ENCODE measurements at regions not wholly inside any gene's neighbourhood (a gene's known extent, or its start where the extent isn't known, plus 50 kb on each side); places are given as distances from the start of the nearest gene placed in this dataset. TPM values are rescaled to one million over a fixed set of nuclear protein-coding genes. Genes with fewer than 3 reads are reported as not detected.

- Histone ChIP-seq H3K36me3 (ENCODE audit: insufficient read depth, low read length) (no peaks in the 10 kb centered on the region), H3K9me2 (ENCODE audit: insufficient read depth, low read length) (no peaks in the 10 kb centered on the region), H3K4me1 (ENCODE audit: insufficient read depth, low read length, poor library complexity, severe bottlenecking) (peaks cover 7% of the 10 kb centered on the region), H4K20me1 (ENCODE audit: insufficient read depth, low read length) (no peaks in the 10 kb centered on the region), H3K4me3 (ENCODE audit: low read depth, low read length, poor library complexity, severe bottlenecking) (no peak overlapping the region), H3K79me2 (ENCODE audit: insufficient read depth, low read depth, low read length) (no peaks in the 10 kb centered on the region), H3K27ac (ENCODE audit: low read depth, low read length, poor library complexity, severe bottlenecking) (no peak overlapping the region), H3K4me2 (ENCODE audit: low read length) (no peak overlapping the region), H2AFZ (ENCODE audit: low read length) (no peak overlapping the region), H3K9me3 (ENCODE audit: low read length) (peaks cover 2% of the 10 kb centered on the region; the same call in 1 of the 2 replicates)
- no peak for TF ChIP-seq EZH2phosphoT487 (IDR thresholded peaks at IDR 0.05; ENCODE audit: borderline replicate concordance, low read depth, low read length)
- TF ChIP-seq CTCF (conservative IDR thresholded peaks at IDR 0.05; ENCODE audit: low read length) = no peak
- CTCF ChIA-PET (ENCODE audit: unreplicated experiment) = no interaction called here
- intact Hi-C loops (cut with micrococcal nuclease; ENCODE audit: unreplicated experiment) = no loop called here
- no peak for DNase-seq (ENCODE audit: low spot score)
- POLR2A ChIA-PET = no interaction called here
- no TSS peak for BruUV-seq (replicated peaks)
Observed at GRCh38 chr5:81800797-81801196, 49.9 kb upstream of the SSBP2 start.

Small RNA genes lying in the stretch of these regions (small RNA-seq; reads per million reads assigned to genes)
- not detected for gene SEM1P1
